Coronary artery (tissue), 2 donors: ENCODE measurements at regions not wholly inside any gene's neighbourhood (a gene's known extent, or its start where the extent isn't known, plus 50 kb on each side); places are given as distances from the start of the nearest gene placed in this dataset.

ENCODE experiments used
- DNase-seq: peaks from one replicate; pipeline ENCODE4 v3.0.0-alpha.2; 2017; ENCODE audit warnings: low spot score
- H3K27ac ChIP-seq, 2 donors: fragments of 200-600 bp; sonication (generic); one replicate each; pipeline ENCODE4 v1.5.1; 2016 to 2019
- H3K4me3 ChIP-seq: fragments of 200-600 bp; sonication (generic); 2 replicates; pipeline ENCODE4 v1.5.1; 2016; ENCODE audit warnings: mild to moderate bottlenecking, moderate library complexity
- CTCF ChIP-seq: fragments of 200-600 bp; sonication (generic); IDR thresholded peaks from one replicate; pipeline ENCODE4 v1.5.1; 2019; ENCODE audit warnings: antibody characterized with exemption

GRCh38 chr1:229949500-229949899 is 117.5 kb upstream of the GALNT2 start:
- Histone ChIP-seq H3K4me3 (no peak overlapping the region), H3K27ac (no peak overlapping the region)
- no peak for DNase-seq
- no peak for TF ChIP-seq CTCF

GRCh38 chr1:229950020-229950419 is 117.0 kb upstream of the GALNT2 start:
- DNase-seq: no peak

GRCh38 chr1:229950908-229951307 is 116.1 kb upstream of the GALNT2 start:
- DNase-seq: no peak
- TF ChIP-seq CTCF: no peak
- H3K27ac ChIP-seq: no peak overlapping the region
- no peak overlapping the region for H3K4me3 ChIP-seq

More at GRCh38 chr1:229950020-229950419, 117.0 kb upstream of the GALNT2 start:
- H3K27ac ChIP-seq: no peak overlapping the region
- TF ChIP-seq CTCF: no peak
- H3K4me3 ChIP-seq: no peak overlapping the region

GRCh38 chr1:229951856-229952534 is 115.0 kb upstream of the GALNT2 start:
- H3K27ac ChIP-seq: no peak overlapping the region
- no peak for TF ChIP-seq CTCF

GRCh38 chr1:229952670-229953520 is 114.1 kb upstream of the GALNT2 start:
- DNase-seq: no peak
- H3K4me3 ChIP-seq: no peak overlapping the region
- no peak for TF ChIP-seq CTCF
- no peak overlapping the region for H3K27ac ChIP-seq

More at GRCh38 chr1:229951856-229952534, 115.0 kb upstream of the GALNT2 start:
- no peak overlapping the region for H3K4me3 ChIP-seq
- no peak for DNase-seq

- DNase-seq: no peak
- TF ChIP-seq CTCF: no peak
- H3K27ac ChIP-seq: no peak overlapping the region
- H3K4me3 ChIP-seq: no peak overlapping the region
Measured at GRCh38 chr1:229953736-229954326, 113.2 kb upstream of the GALNT2 start.
